Natural killer cell (primary cell): ENCODE measurements at regions not wholly inside any gene's neighbourhood (a gene's known extent, or its start where the extent isn't known, plus 50 kb on each side); places are given as distances from the start of the nearest gene placed in this dataset.

ENCODE experiments used
- ATAC-seq, 3 donors: fragments of 150-1000 bp in 2 of 3; fragments of 200-7000 bp in 1 of 3; cut with Tn5 transposase; 1 replicate in 1 of 3; 2 replicates in 2 of 3; pipeline ENCODE4 v1.10.0; 2021; ENCODE audit warnings: mild to moderate bottlenecking in 2 of 3, moderate library complexity in 2 of 3
- DNase-seq, 2 donors: peaks; one replicate each; pipeline versions ENCODE4 v3.0.0 to v3.0.0-alpha.2; 2013 to 2021; ENCODE audit warnings: mixed read lengths in 1 of 2
- H3K27ac ChIP-seq: one replicate; pipeline ENCODE4 v1.5.1; 2013; ENCODE audit warnings: mild to moderate bottlenecking, low read length
- H3K27me3 ChIP-seq: one replicate; pipeline ENCODE4 v1.6.1; 2013; ENCODE audit warnings: low read length; ENCODE audit not compliant: control insufficient read depth, insufficient read depth
- H3K36me3 ChIP-seq: one replicate; pipeline ENCODE4 v1.6.1; 2013; ENCODE audit warnings: low read length; ENCODE audit not compliant: control insufficient read depth, insufficient read depth
- H3K4me1 ChIP-seq: one replicate; pipeline ENCODE4 v1.6.1; 2013; ENCODE audit warnings: low read length; ENCODE audit not compliant: control insufficient read depth, insufficient read depth
- H3K4me3 ChIP-seq: one replicate; pipeline ENCODE4 v1.5.1; 2013; ENCODE audit warnings: low read length
- H3K9me3 ChIP-seq: one replicate; pipeline ENCODE4 v1.6.1; 2013; ENCODE audit warnings: low read length; ENCODE audit not compliant: control insufficient read depth, insufficient read depth
- H3K27ac Mint-ChIP-seq, 2 donors: one replicate each; pipeline ENCODE4 v1.8.0; 2022; ENCODE audit warnings: mild to moderate bottlenecking in 2 of 2, mixed read lengths in 2 of 2, moderate library complexity in 1 of 2
- H3K27me3 Mint-ChIP-seq, 2 donors: one replicate each; pipeline ENCODE4 v1.8.0; 2022; ENCODE audit warnings: low read depth in 2 of 2, mixed read lengths in 2 of 2
- H3K36me3 Mint-ChIP-seq: one replicate; pipeline ENCODE4 v1.8.0; 2022; ENCODE audit warnings: mixed read lengths
- H3K4me1 Mint-ChIP-seq, 2 donors: one replicate each; pipeline ENCODE4 v1.8.0; 2022; ENCODE audit warnings: mixed read lengths in 2 of 2
- H3K4me3 Mint-ChIP-seq: one replicate; pipeline ENCODE4 v1.8.0; 2022; ENCODE audit warnings: mild to moderate bottlenecking, moderate library complexity, mixed read lengths
- H3K9me3 Mint-ChIP-seq, 2 donors: one replicate each; pipeline ENCODE4 v1.8.0; 2022; ENCODE audit warnings: mixed read lengths in 2 of 2
- CTCF ChIP-seq: fragments of 200-600 bp; IDR thresholded peaks from one replicate; pipeline ENCODE4 v1.8.0; 2022; ENCODE audit warnings: antibody characterized with exemption
- WGBS: methylation state at CpG from one replicate; pipeline ENCODE4 v1.1.7; 2013; ENCODE audit warnings: missing lambda C conversion rate; ENCODE audit not compliant: insufficient coverage; 5-methylcytosine and 5-hydroxymethylcytosine counted together
- intact Hi-C: fragments of 100-400 bp; cut with micrococcal nuclease; formaldehyde crosslinking; loops from one replicate; pipeline ENCODE4 v1.14.2; 2022

GRCh38 chr14:103225062-103225461 is 101.8 kb downstream of the TNFAIP2 start:
- H3K9me3 ChIP-seq: no peaks in the 10 kb centered on the region
- H3K4me1 ChIP-seq: no peaks in the 10 kb centered on the region
- no peak for ATAC-seq
- no peak for DNase-seq
- H3K27me3 Mint-ChIP-seq: peaks cover 15 to 20% of the 10 kb centered on the region in 2 donors
- TF ChIP-seq CTCF: no peak
- H3K4me3 ChIP-seq: no peak overlapping the region
- WGBS: 75% methylated on average over 14 of the region's 14 CpGs
- no peaks in the 10 kb centered on the region for H3K36me3 ChIP-seq
- peaks cover 2% of the 10 kb centered on the region for H3K27me3 ChIP-seq
- H3K27ac ChIP-seq: no peak overlapping the region
- no peak overlapping the region for H3K4me3 Mint-ChIP-seq
- no peaks in the 10 kb centered on the region for H3K4me1 Mint-ChIP-seq
- intact Hi-C loops: no loop called here
- no peak overlapping the region for H3K27ac Mint-ChIP-seq
- no peaks in the 10 kb centered on the region for H3K36me3 Mint-ChIP-seq
- no peaks in the 10 kb centered on the region for H3K9me3 Mint-ChIP-seq

GRCh38 chr14:103225476-103225875 is 102.2 kb downstream of the TNFAIP2 start:
- Histone ChIP-seq H3K27me3 (no peaks in the 10 kb centered on the region), H3K4me3 (no peak overlapping the region), H3K36me3 (no peaks in the 10 kb centered on the region), H3K27ac (no peak overlapping the region), H3K4me1 (no peaks in the 10 kb centered on the region), H3K9me3 (no peaks in the 10 kb centered on the region)
- H3K27ac Mint-ChIP-seq: no peak overlapping the region
- no peaks in the 10 kb centered on the region for H3K36me3 Mint-ChIP-seq
- intact Hi-C loops: no loop called here
- H3K4me3 Mint-ChIP-seq: no peak overlapping the region
- H3K4me1 Mint-ChIP-seq: no peaks in the 10 kb centered on the region
- no peaks in the 10 kb centered on the region for H3K9me3 Mint-ChIP-seq
- DNase-seq (no peak), ATAC-seq (no peak)
- WGBS: 76% methylated on average over 13 of the region's 13 CpGs
- TF ChIP-seq CTCF: no peak
- peaks cover 15 to 20% of the 10 kb centered on the region in 2 donors for H3K27me3 Mint-ChIP-seq

GRCh38 chr14:103227094-103227768 is 104.0 kb downstream of the TNFAIP2 start:
- Mint-ChIP-seq H3K36me3 (no peaks in the 10 kb centered on the region), H3K27me3 (peaks cover 6 to 20% of the 10 kb centered on the region in 2 donors), H3K4me3 (no peak overlapping the region), H3K9me3 (no peaks in the 10 kb centered on the region), H3K27ac (no peak overlapping the region), H3K4me1 (no peaks in the 10 kb centered on the region)
- Histone ChIP-seq H3K4me3 (no peak overlapping the region), H3K9me3 (no peaks in the 10 kb centered on the region), H3K36me3 (no peaks in the 10 kb centered on the region), H3K4me1 (no peaks in the 10 kb centered on the region), H3K27me3 (no peaks in the 10 kb centered on the region), H3K27ac (no peak overlapping the region)
- DNase-seq (no peak), ATAC-seq (no peak)
- no peak for TF ChIP-seq CTCF
- 86% methylated on average over 21 of the region's 21 CpGs for WGBS
- intact Hi-C loops: no loop called here
